A549 (cell line): ENCODE measurements at regions not wholly inside any gene's neighbourhood (a gene's known extent, or its start where the extent isn't known, plus 50 kb on each side); places are given as distances from the start of the nearest gene placed in this dataset.

ENCODE experiments used
- ATAC-seq, 2 experiments: fragments of 200-7000 bp in 1 of 2; fragments of >200 bp in 1 of 2; cut with Nextera tagmentation in 1 of 2; cut with Tn5 transposase in 1 of 2; 3 replicates each; pipeline versions ENCODE4 v1.8.0 to v1.9.1; 2018 to 2020; ENCODE audit warnings: mild to moderate bottlenecking in 1 of 2, moderate library complexity in 1 of 2
- CTCF ChIA-PET: fragments of 300-600 bp; sonication (Branson Sonifier 250); formaldehyde crosslinking; extraction: SDS; loops from one replicate; lab custom pipeline; 2021; ENCODE audit warnings: antibody characterized with exemption, inconsistent platforms; lab: Yijun Ruan, JAX
- POLR2A ChIA-PET: fragments of 350-600 bp; formaldehyde crosslinking; extraction: SDS; loops from one replicate; lab custom pipeline; 2021; ENCODE audit warnings: antibody characterized with exemption, inconsistent platforms; lab: Yijun Ruan, JAX
- DNase-seq, 2 experiments: peaks; one replicate each; pipeline versions ENCODE4 v3.0.0 to v3.0.0-alpha.2; 2011 to 2016; ENCODE audit warnings: low read depth in 1 of 2, low spot score in 1 of 2
- FAIRE-seq: peaks from 2 replicates; lab custom pipeline; 2011; peaks lifted over from hg19 to GRCh38; lab: Jason Lieb, UNC
- H3K27ac ChIP-seq, 2 experiments: fragments of >200 bp; sonication (Bioruptor Twin); formaldehyde crosslinking; 3 replicates each; pipeline ENCODE4 v1.5.1; 2016 to 2017
- H3K4me1 ChIP-seq: fragments of >200 bp; sonication (Bioruptor Twin); formaldehyde crosslinking; 3 replicates; pipeline ENCODE4 v1.6.1; 2016
- H3K4me2 ChIP-seq: fragments of >200 bp; sonication (Bioruptor Twin); formaldehyde crosslinking; 3 replicates; pipeline ENCODE4 v1.6.1; 2016
- H3K4me3 ChIP-seq: fragments of >200 bp; sonication (Bioruptor Twin); formaldehyde crosslinking; 3 replicates; pipeline ENCODE4 v1.5.1; 2016
- H3K9me3 ChIP-seq: fragments of >200 bp; sonication (Bioruptor Twin); formaldehyde crosslinking; 3 replicates; pipeline ENCODE4 v1.6.1; 2016
- ATOH8 ChIP-seq: fragments of 250-450 bp; sonication (Bioruptor Pico); IDR thresholded peaks from 2 replicates; pipeline ENCODE4 v1.5.0; 2020; ENCODE audit warnings: low read depth, mild to moderate bottlenecking, moderate library complexity
- CHD4 ChIP-seq: fragments of 200-600 bp; sonication (generic); IDR thresholded peaks from 2 replicates; pipeline ENCODE4 v1.6.1; 2016; ENCODE audit warnings: antibody characterized with exemption, mild to moderate bottlenecking, borderline replicate concordance
- EHF ChIP-seq: fragments of 250-450 bp; sonication (Bioruptor Pico); IDR thresholded peaks from 2 replicates; pipeline ENCODE4 v1.5.0; 2020; ENCODE audit warnings: mild to moderate bottlenecking
- EHMT2 ChIP-seq: fragments of 200-600 bp; sonication (generic); IDR thresholded peaks from 2 replicates; pipeline ENCODE4 v1.6.1; 2016; ENCODE audit warnings: antibody characterized with exemption, low read depth, mild to moderate bottlenecking, moderate library complexity
- EP300 ChIP-seq, 2 experiments: fragments of >200 bp; sonication (Bioruptor Twin); formaldehyde crosslinking; IDR thresholded peaks; 2 replicates in 1 of 2; 3 replicates in 1 of 2; pipeline ENCODE4 v1.6.1; 2016 to 2017
- ESRRA ChIP-seq: fragments of 150-350 bp; IDR thresholded peaks from 2 replicates; pipeline ENCODE4 v1.6.1; 2014; ENCODE audit warnings: mild to moderate bottlenecking, low read length, borderline replicate concordance
- FOSL2 ChIP-seq, 2 experiments: fragments of 450-650 bp in 1 of 2; fragments of >200 bp in 1 of 2; sonication (Bioruptor Twin) in 1 of 2; formaldehyde crosslinking; IDR thresholded peaks; 2 replicates each; pipeline versions ENCODE4 v1.5.0 to v1.6.1; 2016 to 2020; ENCODE audit warnings: mild to moderate bottlenecking in 1 of 2, moderate library complexity in 1 of 2
- HMGXB4 ChIP-seq: fragments of 250-450 bp; sonication (Bioruptor Pico); IDR thresholded peaks from 2 replicates; pipeline ENCODE4 v1.5.0; 2021; ENCODE audit warnings: mild to moderate bottlenecking, moderate library complexity, borderline replicate concordance
- JUN ChIP-seq, 2 experiments: fragments of >200 bp; sonication (Bioruptor Twin); formaldehyde crosslinking; IDR thresholded peaks; 2 replicates in 1 of 2; 3 replicates in 1 of 2; pipeline ENCODE4 v1.6.1; 2016 to 2017
- JUNB ChIP-seq: fragments of >200 bp; sonication (Bioruptor Twin); formaldehyde crosslinking; IDR thresholded peaks from 2 replicates; pipeline ENCODE4 v1.6.1; 2016
- KDM1A ChIP-seq: fragments of 200-600 bp; sonication (generic); IDR thresholded peaks from 2 replicates; pipeline ENCODE4 v1.6.1; 2016; ENCODE audit warnings: low read depth, mild to moderate bottlenecking
- KDM5A ChIP-seq: fragments of 200-600 bp; sonication (generic); IDR thresholded peaks from 2 replicates; pipeline ENCODE4 v1.6.1; 2016; ENCODE audit warnings: antibody characterized with exemption, mild to moderate bottlenecking
- MAX ChIP-seq: IDR thresholded peaks from 2 replicates; pipeline ENCODE4 v1.6.1; 2012
- POLR2A ChIP-seq: IDR thresholded peaks from 2 replicates; pipeline ENCODE4 v1.6.1; 2012; ENCODE audit warnings: mild to moderate bottlenecking, low read length
- RNF2 ChIP-seq: fragments of 200-600 bp; sonication (generic); IDR thresholded peaks from 2 replicates; pipeline ENCODE4 v1.6.1; 2016; ENCODE audit warnings: low read depth, mild to moderate bottlenecking, antibody characterized with exemption, moderate library complexity, borderline replicate concordance
- ZC3H11A ChIP-seq: fragments of 450-650 bp; IDR thresholded peaks from 2 replicates; pipeline ENCODE4 v1.6.1; 2014; ENCODE audit warnings: antibody characterized with exemption, mild to moderate bottlenecking
- ZNF302 ChIP-seq: fragments of 250-450 bp; sonication (Bioruptor Pico); IDR thresholded peaks from 2 replicates; pipeline ENCODE4 v1.9.0; 2021; ENCODE audit warnings: inconsistent platforms, mild to moderate bottlenecking, moderate library complexity
- ZSCAN20 ChIP-seq: fragments of 250-450 bp; sonication (Bioruptor Pico); IDR thresholded peaks from 2 replicates; pipeline ENCODE4 v1.8.0; 2022; ENCODE audit warnings: mild to moderate bottlenecking, moderate library complexity
- WGBS: methylation state at CpG from one replicate; pipeline ENCODE4 v1.1.6; 2017; ENCODE audit errors: missing lambda C conversion rate; 5-methylcytosine and 5-hydroxymethylcytosine counted together
- TF ChIP-seq, protein P1 (sequence below): fragments of 200-600 bp; sonication (generic); IDR thresholded peaks from 2 replicates; pipeline ENCODE4 v1.6.1; 2016; ENCODE audit warnings: antibody characterized with exemption, mild to moderate bottlenecking, moderate library complexity
- TF ChIP-seq, protein P2 (sequence below): fragments of >200 bp; sonication (Bioruptor Twin); formaldehyde crosslinking; IDR thresholded peaks from 2 replicates; pipeline ENCODE4 v1.6.1; 2016

DNA sequence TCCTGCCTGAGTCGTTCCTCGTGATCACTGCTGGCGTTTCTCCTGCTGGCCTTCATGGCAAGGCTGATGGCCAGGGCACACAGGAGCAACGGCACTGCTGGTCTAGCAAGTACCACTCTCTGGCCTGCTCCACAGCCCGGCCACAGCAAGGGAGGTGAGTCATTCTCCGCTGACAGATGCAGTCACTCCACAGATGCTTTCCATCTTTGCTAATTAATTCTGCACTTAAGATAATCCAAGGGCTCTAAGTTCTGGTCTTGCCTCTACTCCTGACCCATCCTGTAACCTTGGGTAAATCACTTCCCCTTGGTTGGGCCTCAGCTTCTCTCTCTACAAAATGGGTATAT, 244.4 kb downstream of the RPS24 start:
- POLR2A ChIA-PET = no interaction called here
- no peak for DNase-seq
- no peak overlapping the region for H3K4me3 ChIP-seq
- no peak overlapping the region for H3K4me2 ChIP-seq
- H3K9me3 ChIP-seq = no peaks in the 10 kb centered on the region
- CTCF ChIA-PET = interaction anchor here (0.9 to 1.0 kb wide), 2 partner anchors 11 to 12 kb away, joined by 3 to 4 read pairs; no protein-coding TSS in a partner anchor
- TF ChIP-seq EHMT2 (no peak), FOSL2 (IDR thresholded peaks at IDR 0.05) (no peak), FOSL2 (CRISPR knock-in tag; IDR thresholded peaks at IDR 0.05) (0 out of 2 replicates have a peak, but pooled peaks have one; percentile 21)
- ATAC-seq = no peak
- FAIRE-seq = no peak
- no peaks in the 10 kb centered on the region for H3K4me1 ChIP-seq
- H3K27ac ChIP-seq = peak overlapping the region in 1 of 2 experiments; percentile 25; a peak in 1 of 6 replicates
- 73% methylated on average over 6 of the region's 6 CpGs for WGBS

DNA sequence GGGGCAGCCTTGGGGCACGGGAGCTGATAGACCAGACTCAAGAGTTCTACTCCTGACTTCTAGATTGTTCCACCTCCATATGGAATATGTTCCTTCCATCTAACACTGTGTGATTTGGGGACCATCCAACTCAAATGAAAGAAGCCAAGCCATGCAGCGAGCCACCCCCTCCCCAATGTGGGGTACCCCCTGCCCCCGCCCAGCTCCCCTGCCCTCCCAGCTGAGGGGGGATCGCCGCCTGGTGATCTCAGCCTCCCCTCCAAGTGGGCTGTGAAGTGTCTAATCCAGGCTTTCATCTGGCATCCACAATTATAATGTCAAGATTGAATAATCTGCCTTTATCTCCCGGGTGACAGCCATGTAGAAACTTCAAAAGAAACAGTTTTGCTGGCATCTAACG, 246.1 kb downstream of the RPS24 start:
- no peak for ATAC-seq
- H3K27ac ChIP-seq = no peak overlapping the region
- no peaks in the 10 kb centered on the region for H3K9me3 ChIP-seq
- DNase-seq = no peak
- no peak for FAIRE-seq
- ChIA-PET POLR2A (no interaction called here), CTCF (interaction anchor here (0.9 kb wide), 1 partner anchor 36 kb away, joined by 3 read pairs; no protein-coding TSS in a partner anchor)
- no peak overlapping the region for H3K4me2 ChIP-seq
- no peaks in the 10 kb centered on the region for H3K4me1 ChIP-seq
- TF ChIP-seq ATOH8 (no peak), HMGXB4 (no peak), EHF (CRISPR knock-in tag) (no peak), EP300 (IDR thresholded peaks at IDR 0.05) (no peak), ZC3H11A (no peak), CHD4 (no peak), MAX (no peak), ZSCAN20 (no peak), KDM1A (no peak), RNF2 (no peak), JUNB (no peak), POLR2A (no peak), JUN (IDR thresholded peaks at IDR 0.05) (no peak), ZNF302 (CRISPR knock-in tag) (no peak), KDM5A (no peak), ESRRA (no peak)
- TF ChIP-seq, protein P1, sequence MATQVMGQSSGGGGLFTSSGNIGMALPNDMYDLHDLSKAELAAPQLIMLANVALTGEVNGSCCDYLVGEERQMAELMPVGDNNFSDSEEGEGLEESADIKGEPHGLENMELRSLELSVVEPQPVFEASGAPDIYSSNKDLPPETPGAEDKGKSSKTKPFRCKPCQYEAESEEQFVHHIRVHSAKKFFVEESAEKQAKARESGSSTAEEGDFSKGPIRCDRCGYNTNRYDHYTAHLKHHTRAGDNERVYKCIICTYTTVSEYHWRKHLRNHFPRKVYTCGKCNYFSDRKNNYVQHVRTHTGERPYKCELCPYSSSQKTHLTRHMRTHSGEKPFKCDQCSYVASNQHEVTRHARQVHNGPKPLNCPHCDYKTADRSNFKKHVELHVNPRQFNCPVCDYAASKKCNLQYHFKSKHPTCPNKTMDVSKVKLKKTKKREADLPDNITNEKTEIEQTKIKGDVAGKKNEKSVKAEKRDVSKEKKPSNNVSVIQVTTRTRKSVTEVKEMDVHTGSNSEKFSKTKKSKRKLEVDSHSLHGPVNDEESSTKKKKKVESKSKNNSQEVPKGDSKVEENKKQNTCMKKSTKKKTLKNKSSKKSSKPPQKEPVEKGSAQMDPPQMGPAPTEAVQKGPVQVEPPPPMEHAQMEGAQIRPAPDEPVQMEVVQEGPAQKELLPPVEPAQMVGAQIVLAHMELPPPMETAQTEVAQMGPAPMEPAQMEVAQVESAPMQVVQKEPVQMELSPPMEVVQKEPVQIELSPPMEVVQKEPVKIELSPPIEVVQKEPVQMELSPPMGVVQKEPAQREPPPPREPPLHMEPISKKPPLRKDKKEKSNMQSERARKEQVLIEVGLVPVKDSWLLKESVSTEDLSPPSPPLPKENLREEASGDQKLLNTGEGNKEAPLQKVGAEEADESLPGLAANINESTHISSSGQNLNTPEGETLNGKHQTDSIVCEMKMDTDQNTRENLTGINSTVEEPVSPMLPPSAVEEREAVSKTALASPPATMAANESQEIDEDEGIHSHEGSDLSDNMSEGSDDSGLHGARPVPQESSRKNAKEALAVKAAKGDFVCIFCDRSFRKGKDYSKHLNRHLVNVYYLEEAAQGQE = no peak
- TF ChIP-seq, protein P2, sequence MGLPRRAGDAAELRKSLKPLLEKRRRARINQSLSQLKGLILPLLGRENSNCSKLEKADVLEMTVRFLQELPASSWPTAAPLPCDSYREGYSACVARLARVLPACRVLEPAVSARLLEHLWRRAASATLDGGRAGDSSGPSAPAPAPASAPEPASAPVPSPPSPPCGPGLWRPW = no peak
- TF ChIP-seq, all 56 proteins: peak for 0
- WGBS = 60% methylated on average over 6 of the region's 7 CpGs
- H3K4me3 ChIP-seq = no peak overlapping the region
